ENCODE measurements at regions not wholly inside any gene's neighbourhood (a gene's known extent, or its start where the extent isn't known, plus 50 kb on each side); places are given as distances from the start of the nearest gene placed in this dataset.

- TF ChIP-seq CTCF (IDR thresholded peaks at IDR 0.05; ENCODE audit: control insufficient read depth, extremely low read depth, insufficient read depth) = no peak
- no peak for DNase-seq (ENCODE audit: low read depth)
- no peak overlapping the region for H3K4me3 ChIP-seq (ENCODE audit: low read depth, low read length)
Observed at GRCh38 chr3:31184261-31185061, 290.0 kb upstream of the GADL1 start.

GRCh38 chr3:31185062-31185357 lies 290.5 kb upstream of the GADL1 start:
- H3K4me3 ChIP-seq (ENCODE audit: low read depth, low read length) = no peak overlapping the region
- no peak for TF ChIP-seq CTCF (IDR thresholded peaks at IDR 0.05; ENCODE audit: control insufficient read depth, extremely low read depth, insufficient read depth)
- no peak for DNase-seq (ENCODE audit: low read depth)

GRCh38 chr3:31186041-31186440 lies 291.6 kb upstream of the GADL1 start:
- DNase-seq (ENCODE audit: low read depth) = no peak
- no peak overlapping the region for H3K4me3 ChIP-seq (ENCODE audit: low read depth, low read length)
- TF ChIP-seq CTCF (IDR thresholded peaks at IDR 0.05; ENCODE audit: control insufficient read depth, extremely low read depth, insufficient read depth) = no peak

GRCh38 chr3:31187380-31187779 lies 292.9 kb upstream of the GADL1 start:
- DNase-seq (ENCODE audit: low read depth) = no peak
- no peak overlapping the region for H3K4me3 ChIP-seq (ENCODE audit: low read depth, low read length)
- TF ChIP-seq CTCF (IDR thresholded peaks at IDR 0.05; ENCODE audit: control insufficient read depth, extremely low read depth, insufficient read depth) = no peak

- TF ChIP-seq CTCF (IDR thresholded peaks at IDR 0.05; ENCODE audit: control insufficient read depth, extremely low read depth, insufficient read depth) = no peak
- no peak for DNase-seq (ENCODE audit: low read depth)
- no peak overlapping the region for H3K4me3 ChIP-seq (ENCODE audit: low read depth, low read length)
Observed at GRCh38 chr3:31188112-31188511, 293.7 kb upstream of the GADL1 start.

- H3K4me3 ChIP-seq (ENCODE audit: low read depth, low read length) = no peak overlapping the region
- TF ChIP-seq CTCF (IDR thresholded peaks at IDR 0.05; ENCODE audit: control insufficient read depth, extremely low read depth, insufficient read depth) = no peak
- DNase-seq (ENCODE audit: low read depth) = no peak
Observed at GRCh38 chr3:31189330-31189729, 294.9 kb upstream of the GADL1 start.

GRCh38 chr3:31189971-31190370 lies 295.5 kb upstream of the GADL1 start:
- no peak for TF ChIP-seq CTCF (IDR thresholded peaks at IDR 0.05; ENCODE audit: control insufficient read depth, extremely low read depth, insufficient read depth)
- H3K4me3 ChIP-seq (ENCODE audit: low read depth, low read length) = no peak overlapping the region
- no peak for DNase-seq (ENCODE audit: low read depth)

All from LNCaP clone FGC (cell line).